ENCODE measurements at regions not wholly inside any gene's neighbourhood (a gene's known extent, or its start where the extent isn't known, plus 50 kb on each side); places are given as distances from the start of the nearest gene placed in this dataset.

DNA sequence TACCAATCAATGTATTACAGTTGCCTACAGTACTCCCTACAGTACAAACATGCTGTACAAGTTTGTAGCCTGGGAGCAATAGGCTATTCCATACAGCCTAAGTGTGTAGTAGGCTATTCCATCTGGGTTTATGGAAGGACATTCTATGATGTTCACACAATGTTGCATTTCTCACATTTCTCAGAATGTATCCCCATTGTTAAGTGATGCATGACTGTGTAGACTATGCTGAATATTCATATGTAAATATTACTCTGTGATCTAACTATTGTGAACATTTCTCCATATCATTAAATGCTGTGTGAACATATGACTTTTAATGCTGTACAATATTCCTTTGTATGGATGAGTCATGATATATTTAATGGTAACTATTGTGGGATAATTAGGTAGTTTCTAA, 139.2 kb upstream of the ADAMTS9 start:
- no peak for TF ChIP-seq EZH2phosphoT487 (IDR thresholded peaks at IDR 0.05; ENCODE audit: unreplicated experiment)
- TF ChIP-seq, protein P1, sequence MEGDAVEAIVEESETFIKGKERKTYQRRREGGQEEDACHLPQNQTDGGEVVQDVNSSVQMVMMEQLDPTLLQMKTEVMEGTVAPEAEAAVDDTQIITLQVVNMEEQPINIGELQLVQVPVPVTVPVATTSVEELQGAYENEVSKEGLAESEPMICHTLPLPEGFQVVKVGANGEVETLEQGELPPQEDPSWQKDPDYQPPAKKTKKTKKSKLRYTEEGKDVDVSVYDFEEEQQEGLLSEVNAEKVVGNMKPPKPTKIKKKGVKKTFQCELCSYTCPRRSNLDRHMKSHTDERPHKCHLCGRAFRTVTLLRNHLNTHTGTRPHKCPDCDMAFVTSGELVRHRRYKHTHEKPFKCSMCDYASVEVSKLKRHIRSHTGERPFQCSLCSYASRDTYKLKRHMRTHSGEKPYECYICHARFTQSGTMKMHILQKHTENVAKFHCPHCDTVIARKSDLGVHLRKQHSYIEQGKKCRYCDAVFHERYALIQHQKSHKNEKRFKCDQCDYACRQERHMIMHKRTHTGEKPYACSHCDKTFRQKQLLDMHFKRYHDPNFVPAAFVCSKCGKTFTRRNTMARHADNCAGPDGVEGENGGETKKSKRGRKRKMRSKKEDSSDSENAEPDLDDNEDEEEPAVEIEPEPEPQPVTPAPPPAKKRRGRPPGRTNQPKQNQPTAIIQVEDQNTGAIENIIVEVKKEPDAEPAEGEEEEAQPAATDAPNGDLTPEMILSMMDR (conservative IDR thresholded peaks at IDR 0.05; ENCODE audit: low read depth in 2 of 2), result no peak
- TF ChIP-seq JUNB (IDR thresholded peaks at IDR 0.05; ENCODE audit: unreplicated experiment), result no peak
- no peak for TF ChIP-seq CREB1 (CRISPR knock-in tag; IDR thresholded peaks at IDR 0.05; ENCODE audit: low read depth)
- no peak for TF ChIP-seq EZH2 (IDR thresholded peaks at IDR 0.05; ENCODE audit: low read depth, unreplicated experiment)
